ENCODE measurements at regions not wholly inside any gene's neighbourhood (a gene's known extent, or its start where the extent isn't known, plus 50 kb on each side); places are given as distances from the start of the nearest gene placed in this dataset.

- H3K4me3 Mint-ChIP-seq: no peak overlapping the region
- no peaks in the 10 kb centered on the region for H3K36me3 Mint-ChIP-seq
- H3K9me3 Mint-ChIP-seq: peaks cover 0 to 4% (median 0%) of the 10 kb centered on the region in 9 donors
- peaks cover 0 to 38% (median 11%) of the 10 kb centered on the region in 5 donors for H3K27me3 Mint-ChIP-seq
- DNase-seq (no peak), ATAC-seq (no peak)
- H3K4me1 Mint-ChIP-seq: peaks cover 0 to 2% (median 0%) of the 10 kb centered on the region in 4 donors
- H3K27ac Mint-ChIP-seq: no peak overlapping the region
- POLR2A ChIA-PET: no interaction called here
Observed at GRCh38 chr9:87801013-87801412, 75.1 kb downstream of the CTSL start.

- Mint-ChIP-seq H3K4me3 (no peak overlapping the region), H3K9me3 (peaks cover 0 to 4% (median 0%) of the 10 kb centered on the region in 9 donors), H3K27me3 (peaks cover 0 to 56% (median 18%) of the 10 kb centered on the region in 5 donors), H3K36me3 (no peaks in the 10 kb centered on the region), H3K4me1 (no peaks in the 10 kb centered on the region), H3K27ac (no peak overlapping the region)
- DNase-seq (no peak), ATAC-seq (no peak)
- POLR2A ChIA-PET: interaction anchor here (0.6 kb wide), 1 partner anchor 19 kb away, joined by 3 read pairs; no protein-coding TSS in a partner anchor
Observed at GRCh38 chr9:87803166-87803565, 77.2 kb downstream of the CTSL start.

GRCh38 chr9:87803623-87804345 lies 77.9 kb downstream of the CTSL start:
- Mint-ChIP-seq H3K27me3 (peaks cover 1 to 60% (median 18%) of the 10 kb centered on the region in 5 donors), H3K4me1 (no peaks in the 10 kb centered on the region), H3K9me3 (peaks cover 0 to 4% (median 0%) of the 10 kb centered on the region in 9 donors), H3K27ac (no peak overlapping the region), H3K4me3 (no peak overlapping the region), H3K36me3 (no peaks in the 10 kb centered on the region)
- POLR2A ChIA-PET: interaction anchor here (0.6 kb wide), 1 partner anchor 18 kb away, joined by 3 read pairs; no protein-coding TSS in a partner anchor
- ATAC-seq (no peak), DNase-seq (no peak)

GRCh38 chr9:87805259-87805658 lies 77.4 kb upstream of the SPATA31E1 start:
- H3K9me3 Mint-ChIP-seq: peaks cover 0 to 9% (median 0%) of the 10 kb centered on the region in 9 donors
- peaks cover 4 to 72% (median 21%) of the 10 kb centered on the region in 5 donors for H3K27me3 Mint-ChIP-seq
- H3K4me3 Mint-ChIP-seq: no peak overlapping the region

GRCh38 chr9:87810008-87810407 lies 72.7 kb upstream of the SPATA31E1 start:
- H3K27me3 Mint-ChIP-seq: peaks cover 4 to 50% (median 14%) of the 10 kb centered on the region in 5 donors
- no peak for DNase-seq
- no peaks in the 10 kb centered on the region for H3K4me1 Mint-ChIP-seq
- POLR2A ChIA-PET: no interaction called here
- no peak overlapping the region for H3K4me3 Mint-ChIP-seq
- peaks cover 0 to 9% (median 0%) of the 10 kb centered on the region in 9 donors for H3K9me3 Mint-ChIP-seq
- no peak for ATAC-seq
- no peak overlapping the region for H3K27ac Mint-ChIP-seq
- no peaks in the 10 kb centered on the region for H3K36me3 Mint-ChIP-seq

More at GRCh38 chr9:87805259-87805658, 77.4 kb upstream of the SPATA31E1 start:
- H3K27ac Mint-ChIP-seq: peak overlapping the region in 1 of 10 donors; percentile 39
- H3K36me3 Mint-ChIP-seq: no peaks in the 10 kb centered on the region
- DNase-seq: no peak
- POLR2A ChIA-PET: no interaction called here
- ATAC-seq: no peak
- H3K4me1 Mint-ChIP-seq: no peaks in the 10 kb centered on the region

- POLR2A ChIA-PET: no interaction called here
- Mint-ChIP-seq H3K9me3 (peaks cover 0 to 9% (median 0%) of the 10 kb centered on the region in 9 donors), H3K27ac (no peak overlapping the region), H3K4me1 (no peaks in the 10 kb centered on the region), H3K4me3 (no peak overlapping the region), H3K36me3 (no peaks in the 10 kb centered on the region), H3K27me3 (peaks cover 4 to 57% (median 16%) of the 10 kb centered on the region in 5 donors)
- DNase-seq: no peak
- ATAC-seq: no peak
Observed at GRCh38 chr9:87810679-87811178, 71.9 kb upstream of the SPATA31E1 start.

- peaks cover 3 to 40% (median 17%) of the 10 kb centered on the region in 5 donors for H3K27me3 Mint-ChIP-seq
- peaks cover 0 to 9% (median 0%) of the 10 kb centered on the region in 9 donors for H3K9me3 Mint-ChIP-seq
- no peak overlapping the region for H3K4me3 Mint-ChIP-seq
- DNase-seq: no peak
- H3K4me1 Mint-ChIP-seq: no peaks in the 10 kb centered on the region
- no peak for ATAC-seq
- no peaks in the 10 kb centered on the region for H3K36me3 Mint-ChIP-seq
- H3K27ac Mint-ChIP-seq: no peak overlapping the region
- POLR2A ChIA-PET: no interaction called here
Observed at GRCh38 chr9:87812375-87813118, 70.1 kb upstream of the SPATA31E1 start.

GRCh38 chr9:87813119-87813463 lies 69.6 kb upstream of the SPATA31E1 start:
- H3K27ac Mint-ChIP-seq: no peak overlapping the region
- peaks cover 3 to 34% (median 14%) of the 10 kb centered on the region in 5 donors for H3K27me3 Mint-ChIP-seq
- H3K9me3 Mint-ChIP-seq: peaks cover 0 to 9% (median 0%) of the 10 kb centered on the region in 9 donors
- no peaks in the 10 kb centered on the region for H3K36me3 Mint-ChIP-seq
- ATAC-seq (no peak), DNase-seq (no peak)
- H3K4me1 Mint-ChIP-seq: no peaks in the 10 kb centered on the region
- POLR2A ChIA-PET: no interaction called here
- no peak overlapping the region for H3K4me3 Mint-ChIP-seq

- Mint-ChIP-seq H3K27ac (no peak overlapping the region), H3K9me3 (peaks cover 0 to 5% (median 0%) of the 10 kb centered on the region in 9 donors)
Observed at GRCh38 chr9:87816036-87816435, 66.6 kb upstream of the SPATA31E1 start.

GRCh38 chr9:87818308-87818707 lies 64.4 kb upstream of the SPATA31E1 start:
- POLR2A ChIA-PET: no interaction called here
- DNase-seq: no peak
- ATAC-seq: no peak
- Mint-ChIP-seq H3K36me3 (no peaks in the 10 kb centered on the region), H3K9me3 (peaks cover 0 to 5% (median 0%) of the 10 kb centered on the region in 9 donors), H3K4me1 (no peaks in the 10 kb centered on the region), H3K27ac (no peak overlapping the region), H3K27me3 (peaks cover 0 to 11% (median 9%) of the 10 kb centered on the region in 5 donors), H3K4me3 (no peak overlapping the region)

More at GRCh38 chr9:87816036-87816435, 66.6 kb upstream of the SPATA31E1 start:
- Mint-ChIP-seq H3K4me1 (no peaks in the 10 kb centered on the region), H3K36me3 (no peaks in the 10 kb centered on the region), H3K4me3 (no peak overlapping the region), H3K27me3 (peaks cover 0 to 16% (median 9%) of the 10 kb centered on the region in 5 donors)
- POLR2A ChIA-PET: no interaction called here
- DNase-seq: no peak
- no peak for ATAC-seq

- Mint-ChIP-seq H3K4me1 (no peaks in the 10 kb centered on the region), H3K36me3 (no peaks in the 10 kb centered on the region), H3K27me3 (peaks cover 1 to 31% (median 11%) of the 10 kb centered on the region in 5 donors), H3K9me3 (no peaks in the 10 kb centered on the region), H3K27ac (no peak overlapping the region), H3K4me3 (no peak overlapping the region)
- DNase-seq (no peak), ATAC-seq (no peak)
- POLR2A ChIA-PET: no interaction called here
Observed at GRCh38 chr9:87824216-87824875, 58.3 kb upstream of the SPATA31E1 start.

- ATAC-seq: no peak
- H3K36me3 Mint-ChIP-seq: no peaks in the 10 kb centered on the region
- POLR2A ChIA-PET: no interaction called here
- no peak overlapping the region for H3K4me3 Mint-ChIP-seq
- DNase-seq: no peak
- no peaks in the 10 kb centered on the region for H3K4me1 Mint-ChIP-seq
- peaks cover 1 to 36% (median 11%) of the 10 kb centered on the region in 5 donors for H3K27me3 Mint-ChIP-seq
- no peaks in the 10 kb centered on the region for H3K9me3 Mint-ChIP-seq
- H3K27ac Mint-ChIP-seq: no peak overlapping the region
Observed at GRCh38 chr9:87824886-87825285, 57.8 kb upstream of the SPATA31E1 start.

Data from naive thymus-derived CD8-positive, alpha-beta T cell (primary cell).